Gastroesophageal sphincter (tissue), 3 donors: ENCODE measurements at regions not wholly inside any gene's neighbourhood (a gene's known extent, or its start where the extent isn't known, plus 50 kb on each side); places are given as distances from the start of the nearest gene placed in this dataset.
"Not testable (repeated sequence)": the region's sequence is repeated elsewhere in the genome, so short reads cannot be mapped to it uniquely, and the experiment has no call there.

Experiments used
- EP300 ChIP-seq: sonication (generic); formaldehyde crosslinking; IDR thresholded peaks from one replicate; pipeline ENCODE4 v1.6.1; 2017; ENCODE audit warnings: antibody characterized with exemption, mild to moderate bottlenecking
- TF ChIP-seq, protein P1 (sequence below), 4 experiments: fragments of 200-600 bp in 2 of 4; fragments of 450-650 bp in 2 of 4; sonication (generic) in 1 of 4; IDR thresholded peaks; one replicate each; pipeline ENCODE4 v1.5.1; 2017 to 2019; ENCODE audit warnings: antibody characterized with exemption in 4 of 4, mild to moderate bottlenecking in 2 of 4, moderate library complexity in 2 of 4

DNA sequence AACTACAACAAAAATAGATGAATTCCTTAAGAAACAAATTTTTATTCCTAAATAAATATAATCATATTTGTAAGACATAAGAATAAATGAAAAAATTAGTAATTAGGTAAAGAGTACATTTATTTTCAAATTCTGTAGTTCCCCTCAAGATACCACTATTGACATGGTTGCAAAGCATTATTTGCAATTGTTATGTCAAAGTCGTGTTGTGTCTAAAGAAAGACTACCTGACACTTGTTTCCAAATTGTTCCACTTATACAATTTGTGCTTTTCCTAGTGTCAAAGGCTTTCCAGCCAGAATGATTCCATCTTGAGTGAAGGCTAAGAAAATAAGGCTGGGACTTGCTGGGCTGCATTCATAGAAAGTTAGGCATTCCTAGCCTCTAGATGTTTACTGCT is 278.4 kb downstream of the SPATA31A6 start:
- TF ChIP-seq, protein P1, sequence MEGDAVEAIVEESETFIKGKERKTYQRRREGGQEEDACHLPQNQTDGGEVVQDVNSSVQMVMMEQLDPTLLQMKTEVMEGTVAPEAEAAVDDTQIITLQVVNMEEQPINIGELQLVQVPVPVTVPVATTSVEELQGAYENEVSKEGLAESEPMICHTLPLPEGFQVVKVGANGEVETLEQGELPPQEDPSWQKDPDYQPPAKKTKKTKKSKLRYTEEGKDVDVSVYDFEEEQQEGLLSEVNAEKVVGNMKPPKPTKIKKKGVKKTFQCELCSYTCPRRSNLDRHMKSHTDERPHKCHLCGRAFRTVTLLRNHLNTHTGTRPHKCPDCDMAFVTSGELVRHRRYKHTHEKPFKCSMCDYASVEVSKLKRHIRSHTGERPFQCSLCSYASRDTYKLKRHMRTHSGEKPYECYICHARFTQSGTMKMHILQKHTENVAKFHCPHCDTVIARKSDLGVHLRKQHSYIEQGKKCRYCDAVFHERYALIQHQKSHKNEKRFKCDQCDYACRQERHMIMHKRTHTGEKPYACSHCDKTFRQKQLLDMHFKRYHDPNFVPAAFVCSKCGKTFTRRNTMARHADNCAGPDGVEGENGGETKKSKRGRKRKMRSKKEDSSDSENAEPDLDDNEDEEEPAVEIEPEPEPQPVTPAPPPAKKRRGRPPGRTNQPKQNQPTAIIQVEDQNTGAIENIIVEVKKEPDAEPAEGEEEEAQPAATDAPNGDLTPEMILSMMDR (IDR thresholded peaks at IDR 0.05), result not testable (repeated sequence)
- not testable (repeated sequence) for TF ChIP-seq EP300
